CD14-positive monocyte (primary cell): ENCODE measurements at regions not wholly inside any gene's neighbourhood (a gene's known extent, or its start where the extent isn't known, plus 50 kb on each side); places are given as distances from the start of the nearest gene placed in this dataset.

Experiments used
- DNase-seq, 3 donors: peaks; one replicate each; pipeline ENCODE4 v3.0.0-alpha.2; 2011 to 2022
- H2AFZ ChIP-seq: 2 replicates; pipeline ENCODE4 v1.6.0; 2012; ENCODE audit warnings: mild to moderate bottlenecking, low read depth, low read length, inconsistent platforms; ENCODE audit not compliant: insufficient read depth, poor library complexity, severe bottlenecking
- H3K27ac ChIP-seq, 2 donors: 1 replicate in 1 of 2; 2 replicates in 1 of 2; pipeline ENCODE4 v1.5.1; 2012 to 2013; ENCODE audit warnings: low read length in 2 of 2, control low read depth in 1 of 2, inconsistent platforms in 1 of 2, low read depth in 1 of 2, mild to moderate bottlenecking in 1 of 2
- H3K27me3 ChIP-seq, 2 donors: one replicate each; pipeline versions ENCODE4 v1.6.0 to v1.6.1; 2011 to 2013; ENCODE audit warnings: low read length in 2 of 2; ENCODE audit not compliant: control insufficient read depth in 2 of 2, insufficient read depth in 2 of 2
- H3K36me3 ChIP-seq, 2 donors: replicated peaks in 1 of 2; 1 replicate in 1 of 2; 2 replicates in 1 of 2; pipeline versions ENCODE4 v1.5.1 to v1.6.1; 2012 to 2013; ENCODE audit warnings: low read length in 2 of 2, control low read depth in 1 of 2, inconsistent platforms in 1 of 2, mild to moderate bottlenecking in 1 of 2; ENCODE audit not compliant: insufficient read depth in 2 of 2, control insufficient read depth in 1 of 2
- H3K4me1 ChIP-seq, 2 donors: 1 replicate in 1 of 2; 2 replicates in 1 of 2; pipeline versions ENCODE4 v1.5.1 to v1.6.1; 2012 to 2013; ENCODE audit warnings: low read length in 2 of 2, control low read depth in 1 of 2, inconsistent platforms in 1 of 2, mild to moderate bottlenecking in 1 of 2, moderate library complexity in 1 of 2; ENCODE audit not compliant: insufficient read depth in 2 of 2, control insufficient read depth in 1 of 2
- H3K4me2 ChIP-seq: replicated peaks from 2 replicates; pipeline ENCODE3; 2012; ENCODE audit warnings: low read length, moderate library complexity, mild to moderate bottlenecking; ENCODE audit not compliant: poor library complexity, severe bottlenecking; ENCODE audit errors: extremely low read depth
- H3K4me3 ChIP-seq, 3 experiments: fragments of 200-600 bp in 1 of 3; sonication (generic) in 1 of 3; replicated peaks in 1 of 3; 1 replicate in 2 of 3; 2 replicates in 1 of 3; pipeline ENCODE4 v1.5.1; 2011 to 2013; ENCODE audit warnings: low read length in 3 of 3, mild to moderate bottlenecking in 3 of 3, control low read depth in 2 of 3, low read depth in 2 of 3, inconsistent platforms in 1 of 3, moderate library complexity in 1 of 3
- H3K79me2 ChIP-seq: 2 replicates; pipeline ENCODE4 v1.6.0; 2012; ENCODE audit warnings: mild to moderate bottlenecking, control low read depth, inconsistent platforms, low read length, moderate library complexity; ENCODE audit not compliant: insufficient read depth
- H3K9ac ChIP-seq: 2 replicates; pipeline ENCODE4 v1.6.0; 2017; ENCODE audit warnings: low read length, mild to moderate bottlenecking; ENCODE audit not compliant: insufficient read depth, poor library complexity, severe bottlenecking
- H3K9me3 ChIP-seq, 2 donors: replicated peaks in 1 of 2; 1 replicate in 1 of 2; 2 replicates in 1 of 2; pipeline versions ENCODE4 v1.5.1 to v1.6.1; 2012 to 2013; ENCODE audit warnings: low read length in 2 of 2, control low read depth in 1 of 2; ENCODE audit not compliant: control insufficient read depth in 1 of 2, insufficient read depth in 1 of 2
- H4K20me1 ChIP-seq: 2 replicates; pipeline ENCODE4 v1.6.0; 2012; ENCODE audit warnings: mild to moderate bottlenecking, low read length, control low read depth, moderate library complexity; ENCODE audit not compliant: insufficient read depth
- H3K27ac Mint-ChIP-seq, 7 donors: one replicate each; pipeline ENCODE4 v1.8.0; 2020; ENCODE audit warnings: mild to moderate bottlenecking in 7 of 7, mixed read lengths in 7 of 7, moderate library complexity in 6 of 7, inconsistent platforms in 2 of 7
- H3K27me3 Mint-ChIP-seq, 3 donors: one replicate each; pipeline ENCODE4 v1.8.0; 2021 to 2022; ENCODE audit warnings: low read depth in 3 of 3, mild to moderate bottlenecking in 3 of 3, mixed read lengths in 3 of 3, moderate library complexity in 3 of 3, inconsistent platforms in 1 of 3
- H3K36me3 Mint-ChIP-seq, 2 donors: one replicate each; pipeline ENCODE4 v1.8.0; 2020; ENCODE audit warnings: mixed read lengths in 2 of 2, inconsistent platforms in 1 of 2, mild to moderate bottlenecking in 1 of 2
- H3K4me1 Mint-ChIP-seq: one replicate; pipeline ENCODE4 v1.8.0; 2020; ENCODE audit warnings: mild to moderate bottlenecking, mixed read lengths
- H3K4me3 Mint-ChIP-seq, 2 donors: one replicate each; pipeline ENCODE4 v1.8.0; 2020; ENCODE audit warnings: mild to moderate bottlenecking in 2 of 2, mixed read lengths in 2 of 2, moderate library complexity in 1 of 2
- H3K9me3 Mint-ChIP-seq, 7 donors: one replicate each; pipeline ENCODE4 v1.8.0; 2020 to 2022; ENCODE audit warnings: mixed read lengths in 7 of 7, mild to moderate bottlenecking in 6 of 7, moderate library complexity in 6 of 7, inconsistent platforms in 2 of 7
- WGBS: methylation state at CpG from one replicate; pipeline ENCODE4 v1.1.5; 2013; ENCODE audit warnings: missing lambda C conversion rate; ENCODE audit not compliant: insufficient coverage; 5-methylcytosine and 5-hydroxymethylcytosine counted together
- intact Hi-C, 2 donors: fragments of 100-400 bp; cut with micrococcal nuclease; formaldehyde crosslinking; loops; one replicate each; pipeline versions ENCODE4 v1.15.0 to v1.15.1; 2023
- TF ChIP-seq, protein P1 (sequence below): fragments of 200-600 bp; IDR thresholded peaks from one replicate; pipeline ENCODE4 v1.8.0; 2022; ENCODE audit warnings: antibody characterized with exemption, mild to moderate bottlenecking

DNA sequence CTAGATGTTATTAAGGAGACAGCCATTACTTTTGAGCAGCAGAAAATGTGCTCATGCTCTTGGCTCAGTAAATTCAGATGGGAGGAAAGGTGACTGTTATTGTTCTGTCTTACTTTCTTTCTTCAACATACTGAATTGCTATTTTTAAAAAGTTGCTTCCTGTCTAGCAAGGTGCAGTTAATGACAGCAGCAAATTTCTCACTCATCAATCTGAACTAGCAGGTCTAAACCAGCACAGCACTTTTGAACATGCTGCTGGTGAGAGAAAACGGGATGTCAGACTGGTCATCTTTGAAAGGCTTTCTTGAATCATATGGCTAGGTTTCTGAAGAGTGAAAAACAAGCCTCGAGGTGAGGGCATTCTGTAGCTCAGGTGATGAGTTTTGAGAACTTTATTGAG, 384.7 kb downstream of the MFSD1 start:
- Histone ChIP-seq H3K4me2 (no peak overlapping the region), H3K4me1 (peaks cover 0 to 16% of the 10 kb centered on the region in 2 donors), H3K36me3 (no peaks in the 10 kb centered on the region), H3K4me3 (no peak overlapping the region), H3K79me2 (no peaks in the 10 kb centered on the region), H3K9ac (no peak overlapping the region), H3K9me3 (peaks cover 0 to 7% of the 10 kb centered on the region in 2 donors), H3K27me3 (no peaks in the 10 kb centered on the region), H3K27ac (no peak overlapping the region), H2AFZ (no peak overlapping the region), H4K20me1 (no peaks in the 10 kb centered on the region)
- no peak overlapping the region for H3K27ac Mint-ChIP-seq
- H3K9me3 Mint-ChIP-seq: peaks cover 0 to 6% (median 2%) of the 10 kb centered on the region in 7 donors
- no peak overlapping the region for H3K4me3 Mint-ChIP-seq
- intact Hi-C loops: no loop called here
- peaks cover 0 to 6% (median 0%) of the 10 kb centered on the region in 3 donors for H3K27me3 Mint-ChIP-seq
- 81% methylated on average over 2 of the region's 2 CpGs for WGBS
- no peaks in the 10 kb centered on the region for H3K36me3 Mint-ChIP-seq
- TF ChIP-seq, protein P1, sequence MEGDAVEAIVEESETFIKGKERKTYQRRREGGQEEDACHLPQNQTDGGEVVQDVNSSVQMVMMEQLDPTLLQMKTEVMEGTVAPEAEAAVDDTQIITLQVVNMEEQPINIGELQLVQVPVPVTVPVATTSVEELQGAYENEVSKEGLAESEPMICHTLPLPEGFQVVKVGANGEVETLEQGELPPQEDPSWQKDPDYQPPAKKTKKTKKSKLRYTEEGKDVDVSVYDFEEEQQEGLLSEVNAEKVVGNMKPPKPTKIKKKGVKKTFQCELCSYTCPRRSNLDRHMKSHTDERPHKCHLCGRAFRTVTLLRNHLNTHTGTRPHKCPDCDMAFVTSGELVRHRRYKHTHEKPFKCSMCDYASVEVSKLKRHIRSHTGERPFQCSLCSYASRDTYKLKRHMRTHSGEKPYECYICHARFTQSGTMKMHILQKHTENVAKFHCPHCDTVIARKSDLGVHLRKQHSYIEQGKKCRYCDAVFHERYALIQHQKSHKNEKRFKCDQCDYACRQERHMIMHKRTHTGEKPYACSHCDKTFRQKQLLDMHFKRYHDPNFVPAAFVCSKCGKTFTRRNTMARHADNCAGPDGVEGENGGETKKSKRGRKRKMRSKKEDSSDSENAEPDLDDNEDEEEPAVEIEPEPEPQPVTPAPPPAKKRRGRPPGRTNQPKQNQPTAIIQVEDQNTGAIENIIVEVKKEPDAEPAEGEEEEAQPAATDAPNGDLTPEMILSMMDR: no peak
- peaks cover 6% of the 10 kb centered on the region for H3K4me1 Mint-ChIP-seq
- no peak for DNase-seq

DNA sequence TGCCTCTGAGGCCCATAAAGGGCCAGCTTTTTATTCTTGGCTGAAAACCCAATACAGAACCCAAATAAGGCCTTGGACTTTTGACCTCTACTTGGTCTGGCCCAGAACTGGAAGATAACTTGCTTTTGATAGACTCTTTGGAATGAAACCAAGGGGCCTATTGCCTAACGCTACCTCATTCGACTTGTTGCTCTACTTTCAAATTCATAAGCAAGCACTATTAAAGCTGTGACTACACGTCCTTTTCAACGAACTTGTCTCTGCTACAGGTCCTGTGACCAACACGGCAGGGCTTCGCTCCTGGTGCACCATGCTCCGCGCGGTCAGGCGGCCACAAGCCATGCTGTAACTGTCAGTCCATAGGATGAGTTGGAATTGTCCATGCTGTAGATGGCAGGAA, 385.4 kb downstream of the MFSD1 start:
- H2AFZ ChIP-seq: no peak overlapping the region
- no peak overlapping the region for H3K9ac ChIP-seq
- Mint-ChIP-seq H3K27ac (no peak overlapping the region), H3K27me3 (peaks cover 0 to 10% (median 0%) of the 10 kb centered on the region in 3 donors), H3K36me3 (no peaks in the 10 kb centered on the region), H3K4me1 (peaks cover 6% of the 10 kb centered on the region), H3K4me3 (no peak overlapping the region), H3K9me3 (peaks cover 0 to 6% (median 2%) of the 10 kb centered on the region in 7 donors)
- H3K79me2 ChIP-seq: no peaks in the 10 kb centered on the region
- WGBS: 98% methylated on average over 7 of the region's 10 CpGs
- no peak overlapping the region for H3K4me2 ChIP-seq
- intact Hi-C loops: no loop called here
- H3K27me3 ChIP-seq: no peaks in the 10 kb centered on the region
- peaks cover 0 to 16% of the 10 kb centered on the region in 2 donors for H3K4me1 ChIP-seq
- DNase-seq: no peak
- no peak overlapping the region for H3K27ac ChIP-seq
- no peaks in the 10 kb centered on the region for H3K36me3 ChIP-seq
- H4K20me1 ChIP-seq: no peaks in the 10 kb centered on the region
- H3K9me3 ChIP-seq: peaks cover 0 to 7% of the 10 kb centered on the region in 2 donors
- no peak overlapping the region for H3K4me3 ChIP-seq
- TF ChIP-seq, protein P1: no peak
